ENCODE measurements at regions not wholly inside any gene's neighbourhood (a gene's known extent, or its start where the extent isn't known, plus 50 kb on each side); places are given as distances from the start of the nearest gene placed in this dataset.

DNA sequence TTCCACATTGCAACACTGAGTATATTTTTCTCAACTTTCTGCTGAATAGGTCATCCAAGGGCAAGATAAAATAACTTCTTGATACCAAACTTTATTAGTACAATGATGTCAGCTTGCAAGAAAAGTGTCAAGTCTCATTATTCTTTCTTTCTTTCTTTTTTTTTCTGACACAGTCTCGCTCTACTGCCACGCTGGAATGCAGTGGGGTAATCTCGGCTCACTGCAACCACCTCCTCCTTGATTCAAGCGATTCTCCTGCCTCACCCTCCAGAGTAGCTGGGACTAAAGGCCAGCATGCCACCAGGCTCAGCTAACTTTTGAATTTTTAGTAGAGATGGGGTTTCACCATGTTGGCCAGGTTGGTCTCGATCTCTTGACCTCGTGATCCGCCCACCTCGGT is 523.4 kb downstream of the FSCB start:
- WGBS = 85% methylated on average over 8 of the region's 8 CpGs
- Histone ChIP-seq H3K4me3 (no peak overlapping the region), H3K4me1 (no peaks in the 10 kb centered on the region), H3K27me3 (no peaks in the 10 kb centered on the region), H3K9me3 (peaks cover 0 to 4% (median 0%) of the 10 kb centered on the region in 4 donors), H3K27ac (replicated peaks in 1 of 4) (no peak overlapping the region), H3K36me3 (no peaks in the 10 kb centered on the region)
- intact Hi-C loops (cut with DNase I) = no loop called here
- DNase-seq (ENCODE audit: extremely low spot score) = no peak
- TF ChIP-seq EP300 (IDR thresholded peaks at IDR 0.05) = no peak
- TF ChIP-seq, protein P1, sequence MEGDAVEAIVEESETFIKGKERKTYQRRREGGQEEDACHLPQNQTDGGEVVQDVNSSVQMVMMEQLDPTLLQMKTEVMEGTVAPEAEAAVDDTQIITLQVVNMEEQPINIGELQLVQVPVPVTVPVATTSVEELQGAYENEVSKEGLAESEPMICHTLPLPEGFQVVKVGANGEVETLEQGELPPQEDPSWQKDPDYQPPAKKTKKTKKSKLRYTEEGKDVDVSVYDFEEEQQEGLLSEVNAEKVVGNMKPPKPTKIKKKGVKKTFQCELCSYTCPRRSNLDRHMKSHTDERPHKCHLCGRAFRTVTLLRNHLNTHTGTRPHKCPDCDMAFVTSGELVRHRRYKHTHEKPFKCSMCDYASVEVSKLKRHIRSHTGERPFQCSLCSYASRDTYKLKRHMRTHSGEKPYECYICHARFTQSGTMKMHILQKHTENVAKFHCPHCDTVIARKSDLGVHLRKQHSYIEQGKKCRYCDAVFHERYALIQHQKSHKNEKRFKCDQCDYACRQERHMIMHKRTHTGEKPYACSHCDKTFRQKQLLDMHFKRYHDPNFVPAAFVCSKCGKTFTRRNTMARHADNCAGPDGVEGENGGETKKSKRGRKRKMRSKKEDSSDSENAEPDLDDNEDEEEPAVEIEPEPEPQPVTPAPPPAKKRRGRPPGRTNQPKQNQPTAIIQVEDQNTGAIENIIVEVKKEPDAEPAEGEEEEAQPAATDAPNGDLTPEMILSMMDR (IDR thresholded peaks at IDR 0.05) = no peak
- no peak for TF ChIP-seq POLR2A (IDR thresholded peaks at IDR 0.05; ENCODE audit: low read depth)
- no peak for TF ChIP-seq POLR2AphosphoS5 (IDR thresholded peaks at IDR 0.05)

DNA sequence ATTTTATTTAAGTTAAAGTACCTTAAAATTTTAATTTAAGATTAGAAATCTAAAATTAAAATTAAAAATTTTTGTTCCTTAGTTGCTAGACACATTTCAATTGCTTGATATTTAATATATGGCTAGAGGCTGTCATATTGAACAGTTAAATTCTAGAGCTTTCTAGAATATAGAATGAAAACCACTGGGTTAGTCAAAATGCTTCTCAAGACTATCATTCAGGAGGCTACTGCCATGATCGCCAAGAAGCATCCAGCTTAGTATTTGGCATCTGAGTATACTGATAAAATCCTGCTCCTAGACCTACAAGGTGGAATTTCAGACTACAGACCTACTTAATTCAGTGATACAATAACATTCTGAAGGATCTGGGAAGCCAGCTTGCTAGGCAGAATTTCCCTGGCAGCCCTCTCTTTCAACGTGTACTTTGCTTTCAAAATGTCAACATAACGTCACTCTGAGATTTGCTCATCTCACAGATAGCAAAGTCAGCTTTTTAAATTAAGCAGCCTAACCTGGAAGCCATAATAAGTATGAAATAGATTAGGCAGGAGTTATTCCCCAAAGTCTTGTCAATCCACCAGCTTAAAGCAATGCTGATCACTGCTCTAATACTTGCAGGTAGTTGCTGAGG is 525.8 kb downstream of the FSCB start:
- TF ChIP-seq POLR2AphosphoS5 (IDR thresholded peaks at IDR 0.05) = no peak
- no peak for TF ChIP-seq EP300 (IDR thresholded peaks at IDR 0.05)
- TF ChIP-seq, protein P1 (IDR thresholded peaks at IDR 0.05) = no peak
- no peak for TF ChIP-seq POLR2A (IDR thresholded peaks at IDR 0.05; ENCODE audit: low read depth)

DNA sequence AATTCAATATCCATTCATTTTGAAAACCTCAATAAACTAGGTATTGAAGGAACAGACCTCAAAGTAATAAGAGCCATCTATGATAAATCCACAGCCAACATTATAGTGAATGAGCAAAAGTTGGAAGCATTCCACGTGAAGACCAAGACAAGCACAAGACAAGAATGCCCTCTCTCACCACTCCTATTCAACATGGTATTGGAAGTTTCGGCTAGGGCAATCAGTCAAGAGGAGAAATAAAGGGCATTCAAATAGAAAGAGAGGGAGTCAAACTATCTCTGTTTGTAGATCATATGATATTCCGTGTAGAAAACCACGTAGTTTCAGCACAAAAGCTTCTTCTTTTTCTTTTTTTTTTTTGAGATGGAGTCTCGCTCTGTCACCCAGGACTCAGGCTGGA is 550.3 kb downstream of the FSCB start:
- no peaks in the 10 kb centered on the region for H3K27me3 ChIP-seq
- 90% methylated on average over 5 of the region's 5 CpGs for WGBS
- no peak overlapping the region for H3K27ac ChIP-seq (replicated peaks in 1 of 4)
- TF ChIP-seq EP300 (IDR thresholded peaks at IDR 0.05) (no peak), POLR2AphosphoS5 (IDR thresholded peaks at IDR 0.05) (no peak), POLR2A (IDR thresholded peaks at IDR 0.05; ENCODE audit: low read depth) (no peak)
- intact Hi-C loops (cut with DNase I) = no loop called here
- no peaks in the 10 kb centered on the region for H3K36me3 ChIP-seq
- H3K4me1 ChIP-seq = no peaks in the 10 kb centered on the region
- no peak for DNase-seq (ENCODE audit: extremely low spot score)
- no peak overlapping the region for H3K4me3 ChIP-seq
- H3K9me3 ChIP-seq = no peaks in the 10 kb centered on the region

More for the DNA sequence above, 525.8 kb downstream of the FSCB start:
- Histone ChIP-seq H3K4me1 (no peaks in the 10 kb centered on the region), H3K27ac (replicated peaks in 1 of 4) (no peak overlapping the region), H3K4me3 (no peak overlapping the region), H3K9me3 (peaks cover 0 to 4% (median 0%) of the 10 kb centered on the region in 4 donors), H3K27me3 (no peaks in the 10 kb centered on the region), H3K36me3 (no peaks in the 10 kb centered on the region)
- DNase-seq (ENCODE audit: extremely low spot score) = no peak
- intact Hi-C loops (cut with DNase I) = no loop called here
- 30% methylated on average over 3 of the region's 3 CpGs for WGBS

DNA sequence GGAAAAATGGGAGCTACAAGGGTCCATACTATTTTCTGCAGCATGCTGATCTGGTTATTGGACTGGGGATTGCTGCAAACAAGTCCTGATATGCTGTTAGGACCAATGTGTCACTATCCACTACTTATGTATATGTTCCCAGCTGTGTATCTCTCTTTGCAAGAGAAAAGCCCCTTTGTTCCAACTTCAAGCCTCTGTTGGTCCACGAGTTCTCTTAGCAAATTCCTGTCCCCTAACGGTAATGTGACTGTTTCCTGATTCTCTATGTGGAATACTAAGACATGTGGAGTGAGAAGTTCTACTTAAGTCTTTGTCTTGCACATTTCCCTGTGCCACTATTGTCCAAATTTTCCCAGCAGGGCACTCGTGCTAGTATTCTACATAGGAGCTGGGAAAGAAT is 557.7 kb downstream of the FSCB start:
- TF ChIP-seq, protein P1 (IDR thresholded peaks at IDR 0.05) = no peak
- TF ChIP-seq EP300 (IDR thresholded peaks at IDR 0.05) = no peak
- no peak for TF ChIP-seq POLR2A (IDR thresholded peaks at IDR 0.05; ENCODE audit: low read depth)
- TF ChIP-seq POLR2AphosphoS5 (IDR thresholded peaks at IDR 0.05) = no peak
- WGBS = 63% methylated on average over 3 of the region's 3 CpGs
- no peak for DNase-seq (ENCODE audit: extremely low spot score)
- Histone ChIP-seq H3K27me3 (no peaks in the 10 kb centered on the region), H3K4me1 (no peaks in the 10 kb centered on the region), H3K4me3 (no peak overlapping the region), H3K36me3 (no peaks in the 10 kb centered on the region), H3K9me3 (no peaks in the 10 kb centered on the region), H3K27ac (replicated peaks in 1 of 4) (no peak overlapping the region)
- intact Hi-C loops (cut with DNase I) = no loop called here

DNA sequence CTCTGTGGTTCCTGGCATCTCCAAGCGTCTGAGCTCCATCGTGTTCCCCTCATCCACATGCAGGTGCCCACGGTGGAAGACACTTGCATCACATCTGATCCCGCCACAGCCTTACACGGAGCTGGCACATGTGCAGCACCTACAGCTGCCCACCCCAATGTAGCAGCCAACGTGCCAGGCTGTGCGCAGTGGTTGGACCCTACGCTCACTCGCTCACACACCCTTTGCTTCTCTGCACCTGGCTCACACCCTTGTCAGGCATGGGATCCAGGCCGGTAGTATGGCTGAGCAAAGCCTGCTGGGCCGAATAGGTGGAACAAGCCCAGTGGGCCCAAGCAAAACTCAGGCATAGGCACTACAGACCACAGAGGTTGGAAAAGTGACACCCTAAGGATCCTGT is 567.2 kb downstream of the FSCB start:
- TF ChIP-seq POLR2AphosphoS5 (IDR thresholded peaks at IDR 0.05) (no peak), EP300 (IDR thresholded peaks at IDR 0.05) (no peak), POLR2A (IDR thresholded peaks at IDR 0.05; ENCODE audit: low read depth) (no peak)
- TF ChIP-seq, protein P1 (IDR thresholded peaks at IDR 0.05) = no peak
- Histone ChIP-seq H3K4me3 (no peak overlapping the region), H3K36me3 (no peaks in the 10 kb centered on the region), H3K27me3 (no peaks in the 10 kb centered on the region), H3K4me1 (no peaks in the 10 kb centered on the region), H3K9me3 (no peaks in the 10 kb centered on the region), H3K27ac (replicated peaks in 1 of 4) (no peak overlapping the region)
- intact Hi-C loops (cut with DNase I) = no loop called here
- no peak for DNase-seq (ENCODE audit: extremely low spot score)
- 82% methylated on average over 11 of the region's 11 CpGs for WGBS
